Hematopoietic multipotent progenitor cell treated with erythropoietin and hydrocortisone succinate and interleukin-3 and kit ligand, for 4 days (in vitro differentiated cells): ENCODE measurements at regions not wholly inside any gene's neighbourhood (a gene's known extent, or its start where the extent isn't known, plus 50 kb on each side); places are given as distances from the start of the nearest gene placed in this dataset.
A peak's percentile ranks its signal among the peaks of the same experiment; 100 is the strongest.

Source experiments
- DNase-seq: peaks from one replicate; pipeline ENCODE4 v3.0.0-alpha.2; 2015

- peak; percentile 13 for DNase-seq
These were observed 261.5 kb downstream of the TRIB2 start for GRCh38 chr2:12978066-12978835.

DNA sequence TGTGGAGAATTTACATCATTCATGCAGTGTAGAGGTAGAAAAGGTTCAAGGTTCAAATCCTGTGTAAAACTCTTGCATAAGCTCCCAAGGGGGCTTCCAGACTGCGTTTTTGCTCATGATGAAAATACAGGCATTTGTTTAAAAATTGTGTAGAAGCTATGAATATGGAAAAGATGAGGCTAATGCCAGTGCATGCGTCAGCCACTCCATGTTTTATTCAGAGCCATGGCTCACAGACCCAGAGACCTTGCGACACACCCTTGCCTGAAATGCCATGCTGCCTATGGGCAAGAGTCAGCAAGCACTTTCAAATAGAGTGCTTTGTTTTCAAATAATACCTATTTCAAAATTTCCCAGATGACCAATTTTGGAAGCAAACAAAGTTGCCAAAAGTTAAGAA, 262.3 kb downstream of the TRIB2 start:
- DNase-seq, result no peak

GRCh38 chr2:12980817-12981216, 264.1 kb downstream of the TRIB2 start:
- no peak for DNase-seq

DNA sequence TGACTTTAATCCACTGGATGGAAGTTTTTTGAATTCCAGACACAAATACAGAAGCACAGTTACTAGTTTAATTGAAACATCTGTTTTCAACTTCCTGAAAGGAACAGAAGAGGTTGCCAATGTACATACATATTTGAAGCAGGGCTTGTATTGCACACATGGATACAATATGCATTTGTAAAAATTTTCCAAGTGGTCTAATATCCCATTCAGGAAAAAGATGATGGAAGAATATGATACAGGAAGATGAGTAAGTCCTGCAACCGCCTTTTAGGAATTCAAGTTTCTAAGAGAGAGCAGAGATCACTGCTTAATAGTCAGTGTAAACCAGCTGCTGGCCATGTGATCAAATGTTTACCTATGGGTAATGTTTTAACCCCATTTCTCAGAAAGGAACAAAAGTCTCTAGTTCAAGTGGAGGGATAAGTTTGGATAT, 265.4 kb downstream of the TRIB2 start:
- DNase-seq, result no peak

DNA sequence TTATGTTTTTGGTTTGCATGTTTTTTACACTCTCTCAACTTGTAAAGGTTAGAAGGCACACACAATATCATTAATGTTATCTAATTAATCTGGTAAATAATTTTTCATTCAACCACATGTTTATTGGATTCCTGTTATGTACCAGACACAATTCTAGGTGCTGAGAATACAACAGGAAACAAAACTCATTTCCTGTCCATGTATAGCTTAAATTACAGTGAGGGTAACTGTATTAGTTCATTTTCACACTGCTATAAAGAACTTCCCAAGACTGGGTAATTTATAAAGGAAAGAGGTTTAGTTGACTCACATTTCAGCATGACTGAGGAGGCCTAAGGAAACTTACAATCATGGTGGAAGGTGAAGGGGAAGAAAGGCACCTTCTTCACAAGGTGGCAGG, 270.5 kb downstream of the TRIB2 start:
- no peak for DNase-seq

DNA sequence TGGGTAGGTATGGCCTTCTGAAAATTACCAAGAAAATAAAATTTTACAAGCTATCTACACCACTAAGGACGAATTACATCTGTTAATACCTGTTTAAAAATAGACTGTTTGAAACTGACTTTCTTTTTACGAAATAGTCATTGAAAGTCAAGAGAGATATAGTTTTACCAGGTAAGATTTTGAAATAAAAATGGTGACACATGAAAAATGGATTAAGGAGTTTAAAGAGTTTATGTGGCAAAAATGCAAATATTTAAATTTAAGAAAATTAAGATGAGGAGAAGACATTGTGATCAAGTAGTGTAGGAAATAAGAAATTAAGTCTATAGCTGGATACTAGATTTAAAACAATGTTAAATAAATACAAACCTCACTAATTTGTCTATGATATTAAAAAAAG, 271.5 kb downstream of the TRIB2 start:
- no peak for DNase-seq

- peak; percentile 28 for DNase-seq
These were observed 273.8 kb downstream of the TRIB2 start for GRCh38 chr2:12990523-12990922.

DNA sequence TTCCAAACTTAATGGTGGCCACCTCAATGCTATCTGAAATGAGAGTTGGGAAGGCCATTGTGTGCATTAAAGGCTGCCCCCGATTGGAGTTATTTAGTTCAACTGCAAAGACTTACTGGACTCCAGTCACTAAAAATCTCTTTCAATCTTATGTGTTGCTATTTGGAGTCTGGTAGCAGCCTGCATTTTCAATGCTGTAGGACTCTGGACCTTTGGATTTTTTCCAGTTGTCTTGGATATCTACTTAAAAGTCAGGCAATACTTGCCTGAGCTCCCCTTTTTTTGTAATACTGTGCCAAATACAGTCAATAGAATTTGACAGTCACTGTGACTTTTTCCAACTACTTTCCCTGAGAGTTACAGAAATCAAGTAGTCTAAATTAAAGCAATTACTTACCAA, 281.9 kb downstream of the TRIB2 start:
- DNase-seq, result no peak

DNA sequence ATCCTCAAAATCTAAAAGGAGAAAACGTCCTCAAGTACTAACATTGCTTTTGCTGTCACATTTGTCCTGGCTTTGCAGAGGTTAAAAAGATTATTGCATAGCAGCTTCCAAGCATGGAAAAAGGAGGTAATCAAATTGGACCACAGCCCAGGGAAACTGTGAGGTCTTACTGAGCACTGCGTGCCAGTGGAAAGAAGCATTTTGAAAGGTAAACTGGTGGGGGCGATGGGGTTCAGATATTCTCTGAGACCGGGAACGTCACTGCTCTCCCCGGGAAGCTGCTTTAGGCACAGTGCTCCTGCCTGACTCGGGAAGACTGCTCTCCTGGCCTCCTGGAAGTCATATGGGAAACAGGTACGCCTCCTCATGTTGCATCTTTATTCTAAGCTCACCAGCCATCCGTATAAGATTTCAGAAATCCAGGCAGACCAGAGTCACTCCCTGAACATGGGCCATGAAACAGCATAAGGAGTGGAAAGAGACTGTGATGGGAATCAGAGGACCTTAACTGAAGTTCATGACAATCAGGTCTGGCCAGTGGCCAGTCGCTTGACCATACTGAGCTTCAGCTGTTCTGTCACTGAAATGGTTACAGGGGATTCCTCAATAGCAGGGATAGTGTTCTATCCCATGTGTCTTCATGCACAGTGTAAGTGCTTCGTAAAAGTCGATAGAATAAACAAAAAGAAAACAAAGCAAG, 284.1 kb downstream of the TRIB2 start:
- no peak for DNase-seq

- DNase-seq, result no peak
These were observed 284.7 kb downstream of the TRIB2 start for GRCh38 chr2:13001408-13001807.

DNA sequence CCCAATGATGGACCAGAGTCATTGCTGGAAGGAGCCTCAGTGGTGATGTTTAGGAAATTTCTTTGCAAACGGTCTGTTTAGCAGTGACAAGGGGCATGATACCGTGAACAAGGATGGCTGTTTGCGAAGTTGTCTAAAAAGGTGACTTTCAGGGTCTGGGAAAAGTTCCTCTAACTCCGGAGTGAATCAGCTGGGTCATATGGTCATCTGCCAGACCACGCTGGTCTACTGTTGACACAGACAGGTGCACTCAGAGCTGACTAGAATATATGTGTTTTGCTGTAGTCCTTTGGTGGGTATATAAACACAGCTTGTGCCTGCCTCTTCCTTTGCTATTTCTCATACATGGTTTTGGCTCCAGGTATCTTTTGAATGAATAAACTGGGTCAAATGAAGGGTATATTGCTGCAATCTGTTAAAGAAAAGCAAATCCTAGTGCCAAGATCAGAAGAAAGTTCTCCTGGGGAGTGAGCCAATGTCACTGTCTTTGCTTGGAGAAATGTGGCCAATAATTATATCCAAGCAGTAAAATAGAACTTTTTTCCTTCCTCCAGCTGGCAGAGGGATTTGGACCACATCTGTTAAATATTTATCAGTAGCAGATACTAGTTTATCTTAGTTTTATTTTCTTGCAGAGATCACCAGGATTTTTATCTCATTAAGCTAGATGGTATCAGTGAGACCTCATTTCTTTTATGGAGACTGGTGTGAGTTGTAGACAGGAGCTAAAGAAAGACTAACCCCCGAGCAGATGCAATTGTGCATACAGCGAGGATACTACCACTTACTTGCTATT, 286.0 kb downstream of the TRIB2 start:
- DNase-seq, result no peak

DNA sequence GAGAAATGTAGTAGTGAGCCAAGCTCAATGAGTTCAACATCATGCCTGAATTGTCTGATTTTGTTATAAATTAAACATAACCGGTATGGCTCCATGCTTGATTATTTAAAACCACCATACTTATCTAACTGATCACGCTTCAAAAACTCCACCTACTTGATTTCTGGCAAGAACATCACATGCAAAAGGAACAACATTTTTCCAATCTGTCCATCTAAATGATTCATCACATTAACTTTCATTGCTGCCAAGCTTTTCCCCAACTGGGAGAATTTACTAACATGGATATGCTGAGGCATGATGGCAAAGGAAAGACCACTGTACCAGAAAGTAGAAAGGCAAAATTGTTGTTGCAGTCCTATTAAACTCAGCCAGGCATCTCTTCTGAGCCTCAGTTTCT, 286.8 kb downstream of the TRIB2 start:
- DNase-seq, result no peak

DNA sequence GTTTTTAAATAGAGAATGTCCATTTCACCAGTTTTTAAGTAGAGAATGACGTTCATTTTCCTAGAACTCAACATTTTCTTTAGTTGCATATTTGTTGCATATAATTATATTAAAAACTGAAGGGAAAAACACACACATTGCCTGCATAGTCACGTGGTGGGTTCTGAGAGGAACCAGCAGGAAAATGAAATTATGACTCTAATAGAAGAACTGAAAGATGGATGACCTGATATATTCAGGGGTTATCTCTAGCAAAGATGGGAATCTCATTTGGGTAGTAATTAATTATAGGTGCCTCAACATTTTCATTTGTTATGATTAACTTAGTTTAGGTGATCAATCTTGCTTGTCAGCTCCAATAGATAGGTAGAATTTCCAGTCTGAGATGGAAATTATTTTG, 288.3 kb downstream of the TRIB2 start:
- DNase-seq, result no peak

DNA sequence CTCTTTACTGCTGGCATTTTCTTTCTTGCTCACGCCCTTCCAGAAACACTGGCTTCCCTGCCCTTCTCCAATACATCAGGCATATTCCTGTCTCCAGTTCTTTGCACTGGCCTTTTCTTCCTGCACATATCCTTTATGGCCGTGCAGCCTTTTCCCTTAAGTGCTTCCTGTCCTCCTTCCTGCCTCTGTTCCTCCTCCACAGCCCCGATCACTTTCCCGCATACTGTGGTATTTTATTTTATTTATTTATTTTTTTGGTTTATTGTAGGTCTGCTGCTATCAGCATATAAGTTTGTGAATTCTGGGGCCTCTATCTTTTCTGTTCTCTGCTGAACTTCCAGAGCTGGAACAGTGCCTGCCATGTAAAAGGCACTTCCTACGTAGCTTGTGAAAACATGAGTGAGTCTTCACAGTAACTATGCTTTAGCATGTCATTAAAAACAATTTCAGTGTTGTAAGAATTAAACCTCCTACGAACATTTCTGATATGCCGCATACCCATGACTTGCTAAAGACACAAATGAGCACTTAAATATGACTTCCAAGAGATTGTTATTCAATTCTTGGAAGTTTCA, 289.1 kb downstream of the TRIB2 start:
- no peak for DNase-seq

DNA sequence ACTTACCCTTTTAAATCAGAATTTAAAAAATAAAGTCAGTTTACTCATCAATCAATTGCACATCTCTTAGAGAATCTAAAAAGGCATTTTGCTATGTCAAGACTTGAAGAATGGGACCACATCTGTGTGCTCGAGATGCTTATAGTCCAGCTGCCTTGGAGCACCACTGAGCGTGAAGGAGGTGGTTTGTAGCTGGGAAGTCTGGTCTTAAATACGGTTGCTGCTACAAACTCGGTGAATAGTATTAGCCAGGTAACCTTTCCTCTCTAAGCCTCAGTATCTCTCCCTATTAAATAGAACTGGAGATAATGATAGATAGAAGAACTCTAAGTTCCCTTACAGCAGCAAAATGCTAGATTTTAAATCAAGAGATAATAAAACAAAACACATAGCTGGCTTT, 289.7 kb downstream of the TRIB2 start:
- no peak for DNase-seq

GRCh38 chr2:13006829-13007717, 290.3 kb downstream of the TRIB2 start:
- DNase-seq, result peak; percentile 83

GRCh38 chr2:13009027-13009642, 292.4 kb downstream of the TRIB2 start:
- no peak for DNase-seq

- no peak for DNase-seq
These were observed 293.5 kb downstream of the TRIB2 start for GRCh38 chr2:13010283-13010682.

- DNase-seq, result no peak
These were observed 298.0 kb downstream of the TRIB2 start for GRCh38 chr2:13014783-13015182.

DNA sequence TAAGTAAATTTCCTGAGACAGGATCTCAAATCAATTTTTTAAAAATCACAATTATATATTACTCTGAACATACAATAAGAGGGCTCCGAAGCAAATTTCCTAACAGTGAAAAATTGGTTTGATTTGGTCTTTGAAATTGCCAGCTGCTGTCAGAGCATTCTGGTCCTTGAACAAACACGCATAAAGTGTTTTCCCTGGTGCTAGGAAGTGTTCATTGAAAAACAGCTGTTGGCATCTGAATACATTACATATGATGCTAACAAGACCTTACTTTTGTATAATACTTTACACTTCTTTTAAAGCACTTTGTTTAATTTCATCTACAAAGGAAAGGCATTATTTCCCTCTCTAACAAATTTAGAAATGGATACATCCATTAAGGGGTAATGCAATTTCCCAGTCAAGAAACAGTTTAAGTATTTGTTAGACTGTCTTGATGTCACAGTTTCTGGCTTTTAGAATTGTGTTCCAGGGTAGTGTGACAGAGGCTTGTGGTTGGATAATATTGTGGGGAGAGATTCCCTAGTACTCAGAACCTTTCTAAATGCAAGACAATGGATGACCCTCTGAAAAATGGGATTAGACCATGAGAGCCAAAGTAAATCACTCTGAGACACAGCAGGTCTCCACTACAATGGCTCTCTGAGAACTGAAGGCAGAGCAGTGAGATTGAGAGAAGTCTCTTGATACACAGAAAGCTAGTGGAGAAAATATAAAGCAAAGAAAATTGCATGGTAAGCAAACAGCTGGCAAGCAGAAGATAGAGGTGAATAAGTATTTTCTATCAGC, 299.0 kb downstream of the TRIB2 start:
- no peak for DNase-seq

- DNase-seq, result peak; percentile 38
These were observed 301.8 kb downstream of the TRIB2 start for GRCh38 chr2:13018490-13018889.
